ENCODE measurements at regions not wholly inside any gene's neighbourhood (a gene's known extent, or its start where the extent isn't known, plus 50 kb on each side); places are given as distances from the start of the nearest gene placed in this dataset.

DNA sequence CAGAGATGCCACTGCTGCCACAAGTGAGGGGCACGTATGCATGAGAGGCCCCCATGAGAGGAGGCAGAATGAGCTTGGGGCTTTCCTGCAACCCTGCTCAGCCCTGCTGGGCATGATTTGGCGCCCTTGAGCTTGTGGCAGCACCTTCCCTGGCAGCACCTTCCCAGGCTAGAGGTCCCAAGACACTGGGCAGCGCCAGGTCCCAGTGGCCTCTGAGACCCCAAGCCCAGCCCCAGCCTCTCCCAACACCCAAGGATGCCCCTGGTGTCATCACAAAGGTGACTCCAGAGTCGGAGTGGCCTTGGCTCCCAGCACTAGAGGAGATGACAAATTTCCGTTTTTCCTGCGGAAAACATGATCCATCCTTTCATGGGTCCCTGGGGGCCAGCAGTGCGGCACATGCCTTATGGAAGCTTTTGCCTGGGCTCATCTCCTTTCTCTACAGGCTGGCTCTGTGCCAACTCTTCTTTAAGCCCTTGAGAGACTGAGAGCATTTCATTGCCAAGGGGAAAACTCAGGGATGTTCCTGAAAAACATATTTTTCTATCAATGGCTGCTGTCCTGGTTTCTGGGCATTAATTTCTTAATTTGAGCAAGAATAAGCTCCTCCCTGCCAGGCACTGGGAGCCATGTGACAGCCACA is 77.1 kb upstream of the ADAMTS2 start:
- TF ChIP-seq TAF1 (IDR thresholded peaks at IDR 0.05; ENCODE audit: low read depth, low read length), result no peak
- TF ChIP-seq POU2F2 (IDR thresholded peaks at IDR 0.05; ENCODE audit: low read depth, low read length), result no peak
- no peak for TF ChIP-seq SPI1 (IDR thresholded peaks at IDR 0.05; ENCODE audit: low read depth, low read length)
- FAIRE-seq (no peak), DNase-seq (ENCODE audit: insufficient read length, low spot score) (no peak)

DNA sequence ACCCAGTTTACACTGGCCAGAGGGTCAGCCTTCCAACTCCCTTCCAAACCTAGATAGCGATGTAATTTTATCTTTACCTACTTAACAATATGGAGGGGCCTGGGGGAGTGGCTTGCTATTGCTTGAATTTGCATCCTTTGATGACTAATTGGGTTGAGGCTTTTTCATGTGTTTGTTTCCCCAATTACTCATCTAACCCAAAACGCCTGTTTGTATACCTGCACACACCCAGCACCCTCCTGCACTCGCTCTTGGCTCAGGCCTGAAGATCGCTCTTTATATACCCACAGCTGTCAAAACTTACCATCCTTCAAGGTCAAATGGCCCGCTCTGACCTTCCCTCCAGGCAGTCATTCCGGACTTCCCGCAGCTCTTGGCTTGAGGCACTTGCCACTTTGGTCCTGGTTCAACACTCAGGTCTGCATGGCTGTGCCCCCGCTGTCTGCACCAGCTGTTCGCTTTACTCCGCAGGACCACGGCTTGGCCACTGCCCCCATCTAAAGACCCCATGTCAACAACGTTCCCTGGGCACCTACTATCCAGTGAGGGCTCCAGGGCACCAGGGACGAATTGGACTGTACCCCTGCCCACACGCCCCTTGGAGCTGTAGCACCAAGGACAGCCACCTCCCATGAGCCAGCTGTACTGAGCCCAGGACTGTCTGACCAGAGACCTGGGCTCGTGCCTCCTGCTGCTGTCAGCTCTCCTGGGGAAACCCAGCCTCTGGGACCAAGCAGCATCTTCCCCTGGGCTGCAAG is 76.1 kb upstream of the ADAMTS2 start:
- FAIRE-seq (no peak), DNase-seq (ENCODE audit: insufficient read length, low spot score) (no peak)
- TF ChIP-seq POU2F2 (IDR thresholded peaks at IDR 0.05; ENCODE audit: low read depth, low read length) (no peak), SPI1 (IDR thresholded peaks at IDR 0.05; ENCODE audit: low read depth, low read length) (no peak), PAX5 (IDR thresholded peaks at IDR 0.05; ENCODE audit: insufficient read depth, low read length, severe bottlenecking) (no peak), POLR2A (IDR thresholded peaks at IDR 0.05; ENCODE audit: low read depth, low read length) (no peak), POLR2AphosphoS5 (IDR thresholded peaks at IDR 0.05; ENCODE audit: low read depth, low read length) (no peak), TAF1 (IDR thresholded peaks at IDR 0.05; ENCODE audit: low read depth, low read length) (no peak)

DNA sequence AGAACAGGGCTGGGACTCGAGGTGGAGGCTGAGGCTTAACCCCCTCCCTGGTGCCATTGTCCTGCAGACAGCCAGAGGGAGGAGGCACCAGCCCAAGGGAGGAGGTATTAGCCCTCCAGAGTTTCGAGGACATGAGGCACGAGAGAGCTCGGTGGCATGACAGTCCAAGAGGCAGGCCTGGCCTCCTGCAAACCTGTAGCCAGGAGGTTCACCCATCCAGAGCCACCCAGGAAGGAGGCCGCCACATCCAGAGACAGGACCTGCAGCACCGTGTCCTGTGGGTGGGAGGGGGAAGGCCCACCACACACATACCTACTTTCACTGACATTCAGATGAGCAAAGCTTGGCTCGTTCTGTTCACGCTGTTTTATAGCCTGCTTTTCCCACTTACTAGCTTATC is 75.2 kb upstream of the ADAMTS2 start:
- no peak for TF ChIP-seq SPI1 (IDR thresholded peaks at IDR 0.05; ENCODE audit: low read depth, low read length)
- no peak for TF ChIP-seq POLR2AphosphoS5 (IDR thresholded peaks at IDR 0.05; ENCODE audit: low read depth, low read length)
- no peak for TF ChIP-seq PAX5 (IDR thresholded peaks at IDR 0.05; ENCODE audit: insufficient read depth, low read length, severe bottlenecking)
- TF ChIP-seq POLR2A (IDR thresholded peaks at IDR 0.05; ENCODE audit: low read depth, low read length), result no peak
- TF ChIP-seq TAF1 (IDR thresholded peaks at IDR 0.05; ENCODE audit: low read depth, low read length), result no peak
- no peak for TF ChIP-seq POU2F2 (IDR thresholded peaks at IDR 0.05; ENCODE audit: low read depth, low read length)
- FAIRE-seq (no peak), DNase-seq (ENCODE audit: insufficient read length, low spot score) (no peak)

DNA sequence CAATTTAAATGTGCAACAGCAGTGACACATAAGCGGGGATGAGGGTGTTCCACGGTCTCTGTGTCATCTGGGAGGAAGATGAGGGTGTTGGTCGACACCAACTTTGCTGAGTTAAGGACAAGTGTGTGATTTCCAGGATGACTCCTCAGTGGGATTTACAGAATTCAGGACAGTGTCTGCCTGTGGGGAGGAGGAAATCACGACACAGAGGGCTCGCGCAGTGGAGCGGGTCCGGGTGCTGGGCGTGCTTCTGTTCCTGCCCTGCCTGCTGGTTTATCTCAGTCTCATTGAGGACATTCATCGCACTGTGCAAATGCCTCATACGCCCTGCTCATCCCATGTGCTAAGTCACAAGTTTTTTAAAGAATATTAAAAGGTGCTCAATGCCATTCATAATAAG is 73.7 kb upstream of the ADAMTS2 start:
- DNase-seq (ENCODE audit: insufficient read length, low spot score) (no peak), FAIRE-seq (no peak)
- no peak for TF ChIP-seq TAF1 (IDR thresholded peaks at IDR 0.05; ENCODE audit: low read depth, low read length)
- no peak for TF ChIP-seq PAX5 (IDR thresholded peaks at IDR 0.05; ENCODE audit: insufficient read depth, low read length, severe bottlenecking)
- TF ChIP-seq SPI1 (IDR thresholded peaks at IDR 0.05; ENCODE audit: low read depth, low read length), result no peak
- TF ChIP-seq POLR2AphosphoS5 (IDR thresholded peaks at IDR 0.05; ENCODE audit: low read depth, low read length), result no peak
- TF ChIP-seq POLR2A (IDR thresholded peaks at IDR 0.05; ENCODE audit: low read depth, low read length), result no peak
- no peak for TF ChIP-seq POU2F2 (IDR thresholded peaks at IDR 0.05; ENCODE audit: low read depth, low read length)

DNA sequence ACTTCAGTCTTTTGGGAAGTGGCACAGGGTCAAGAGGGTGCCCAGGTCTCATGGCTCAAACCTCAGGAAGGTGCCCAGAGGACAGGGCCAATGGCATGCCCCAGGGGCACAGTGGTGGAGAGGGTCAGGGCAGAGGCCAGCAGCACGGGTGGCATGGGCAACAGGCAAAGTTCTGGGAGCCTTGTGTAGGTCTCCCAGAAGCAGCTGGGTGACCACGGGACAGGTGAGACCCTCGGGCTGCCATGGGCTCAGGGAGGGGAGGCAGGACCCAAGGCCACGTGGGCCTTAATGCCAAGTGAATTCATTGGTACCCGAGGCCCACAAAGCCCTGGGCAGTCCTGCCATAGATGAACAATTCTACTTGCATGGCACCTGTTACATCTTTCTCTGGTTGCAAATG is 72.4 kb upstream of the ADAMTS2 start:
- FAIRE-seq, result no peak
- no peak for DNase-seq (ENCODE audit: insufficient read length, low spot score)
- TF ChIP-seq PAX5 (IDR thresholded peaks at IDR 0.05; ENCODE audit: insufficient read depth, low read length, severe bottlenecking) (no peak), POLR2AphosphoS5 (IDR thresholded peaks at IDR 0.05; ENCODE audit: low read depth, low read length) (no peak), POU2F2 (IDR thresholded peaks at IDR 0.05; ENCODE audit: low read depth, low read length) (no peak), SPI1 (IDR thresholded peaks at IDR 0.05; ENCODE audit: low read depth, low read length) (no peak), TAF1 (IDR thresholded peaks at IDR 0.05; ENCODE audit: low read depth, low read length) (no peak), POLR2A (IDR thresholded peaks at IDR 0.05; ENCODE audit: low read depth, low read length) (no peak)

DNA sequence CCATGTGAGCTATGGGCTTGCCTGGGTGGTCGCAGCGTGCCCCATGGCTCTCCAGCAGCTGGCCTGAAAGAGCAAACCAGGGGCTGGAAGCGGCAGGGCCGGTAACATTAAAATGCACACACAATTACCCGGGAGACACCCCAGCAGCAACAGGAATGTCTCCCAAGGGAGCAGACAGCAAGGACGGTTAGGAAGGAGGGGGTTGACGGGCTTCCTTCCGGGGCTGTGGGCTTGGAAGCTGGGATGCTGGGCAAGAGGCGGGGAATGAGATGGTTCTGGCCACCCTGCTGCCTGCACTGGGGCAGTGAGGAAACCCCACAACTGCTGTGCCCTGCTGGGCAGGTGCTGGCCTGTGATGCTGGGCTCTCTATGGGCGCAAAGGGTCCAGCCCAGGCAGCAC is 71.8 kb upstream of the ADAMTS2 start:
- DNase-seq (ENCODE audit: insufficient read length, low spot score) (no peak), FAIRE-seq (no peak)
- TF ChIP-seq PAX5 (IDR thresholded peaks at IDR 0.05; ENCODE audit: insufficient read depth, low read length, severe bottlenecking) (no peak), TAF1 (IDR thresholded peaks at IDR 0.05; ENCODE audit: low read depth, low read length) (no peak), POU2F2 (IDR thresholded peaks at IDR 0.05; ENCODE audit: low read depth, low read length) (no peak), POLR2AphosphoS5 (IDR thresholded peaks at IDR 0.05; ENCODE audit: low read depth, low read length) (no peak), SPI1 (IDR thresholded peaks at IDR 0.05; ENCODE audit: low read depth, low read length) (no peak), POLR2A (IDR thresholded peaks at IDR 0.05; ENCODE audit: low read depth, low read length) (no peak)

DNA sequence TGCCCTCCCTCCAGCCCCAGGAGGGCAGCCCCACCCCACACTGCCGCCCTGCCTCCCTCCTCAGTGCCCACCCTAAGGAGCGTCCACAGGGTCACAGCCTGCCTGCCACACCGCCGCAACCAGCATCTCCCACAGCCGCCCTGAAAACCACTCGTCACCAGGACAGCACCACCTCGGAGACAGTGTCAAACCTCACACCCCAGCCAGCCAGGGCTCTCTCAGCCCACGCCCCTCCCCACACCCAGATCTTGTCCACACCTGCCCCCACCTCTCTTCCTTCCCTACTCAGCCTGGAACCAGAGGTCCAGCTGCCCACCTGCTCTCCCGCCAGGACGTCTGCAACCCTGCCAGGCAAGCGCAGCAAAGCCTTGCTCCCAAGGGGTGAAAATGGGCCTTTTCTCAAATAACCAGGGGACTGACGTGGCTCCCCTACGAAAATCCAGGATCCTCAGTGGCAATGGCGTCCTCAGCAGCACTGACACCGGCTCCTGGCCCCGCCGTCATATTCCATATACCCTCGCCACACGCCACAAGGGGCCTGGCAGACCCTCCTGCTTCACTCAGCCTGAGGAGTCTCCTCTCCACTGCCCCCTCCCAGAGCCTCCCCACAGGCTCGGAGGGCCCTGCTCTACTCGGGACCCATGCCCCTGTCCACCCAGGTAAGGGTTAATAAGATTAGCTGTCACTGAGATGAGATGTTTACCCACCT is 71.0 kb upstream of the ADAMTS2 start:
- TF ChIP-seq POLR2AphosphoS5 (IDR thresholded peaks at IDR 0.05; ENCODE audit: low read depth, low read length) (no peak), PAX5 (IDR thresholded peaks at IDR 0.05; ENCODE audit: insufficient read depth, low read length, severe bottlenecking) (no peak), TAF1 (IDR thresholded peaks at IDR 0.05; ENCODE audit: low read depth, low read length) (no peak), SPI1 (IDR thresholded peaks at IDR 0.05; ENCODE audit: low read depth, low read length) (no peak), POLR2A (IDR thresholded peaks at IDR 0.05; ENCODE audit: low read depth, low read length) (no peak), POU2F2 (IDR thresholded peaks at IDR 0.05; ENCODE audit: low read depth, low read length) (no peak)
- no peak for FAIRE-seq
- DNase-seq (ENCODE audit: insufficient read length, low spot score), result no peak

DNA sequence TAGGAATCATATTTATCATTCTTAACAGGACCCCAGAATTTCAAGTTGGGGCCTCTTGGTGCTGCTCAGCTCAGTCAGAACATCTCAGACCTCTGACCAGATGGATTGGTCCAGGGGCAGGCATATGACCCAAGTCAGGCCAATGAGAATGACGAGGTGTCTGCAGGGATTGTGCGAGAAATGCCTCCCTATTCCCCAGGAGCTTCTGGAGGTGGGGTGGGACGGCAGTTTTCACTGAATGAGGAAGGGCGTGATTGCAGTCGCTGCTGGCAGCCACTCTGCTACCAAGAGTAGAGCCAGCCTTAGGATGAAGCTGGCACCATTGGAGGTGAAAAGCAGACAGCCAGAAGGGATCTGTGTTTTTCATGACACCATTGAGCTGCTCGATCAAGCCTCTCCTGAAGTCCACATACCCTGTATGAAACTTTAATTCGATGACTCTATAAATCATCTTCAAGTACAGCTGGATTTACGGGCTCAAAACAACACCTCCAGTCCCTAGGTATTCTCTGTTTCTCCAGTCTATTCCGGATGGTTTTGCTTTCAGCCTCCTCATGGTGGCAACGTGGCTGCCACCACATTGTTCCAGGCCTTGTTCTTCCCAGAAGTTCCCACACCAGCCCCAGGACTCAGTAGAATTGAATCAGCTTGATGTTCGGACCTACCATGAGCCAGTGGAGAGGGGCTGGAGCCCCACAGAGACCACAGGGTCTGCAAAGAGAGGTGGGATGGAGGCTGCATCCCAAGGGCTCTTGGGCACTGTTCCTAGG is 70.2 kb upstream of the ADAMTS2 start:
- DNase-seq (ENCODE audit: insufficient read length, low spot score) (no peak), FAIRE-seq (no peak)
- no peak for TF ChIP-seq TAF1 (IDR thresholded peaks at IDR 0.05; ENCODE audit: low read depth, low read length)

Measured in GM12891 (cell line).